Loucy (cell line): ENCODE measurements at regions not wholly inside any gene's neighbourhood (a gene's known extent, or its start where the extent isn't known, plus 50 kb on each side); places are given as distances from the start of the nearest gene placed in this dataset.

ENCODE experiments used
- H2AFZ ChIP-seq: fragments of 200-600 bp; sonication (generic); 2 replicates; pipeline ENCODE4 v1.6.0; 2016; ENCODE audit warnings: antibody characterized with exemption, mild to moderate bottlenecking, low read length, moderate library complexity
- H3F3A ChIP-seq: fragments of 200-600 bp; 2 replicates; pipeline ENCODE4 v1.6.0; 2016; ENCODE audit warnings: antibody characterized with exemption, low read depth, mild to moderate bottlenecking
- H3K27me3 ChIP-seq: fragments of 200-600 bp; sonication (generic); 2 replicates; pipeline ENCODE4 v1.6.1; 2014; ENCODE audit warnings: low read length, mild to moderate bottlenecking; ENCODE audit not compliant: insufficient read depth, poor library complexity, severe bottlenecking
- H3K36me3 ChIP-seq: fragments of 200-600 bp; sonication (generic); 2 replicates; pipeline ENCODE4 v1.6.1; 2016; ENCODE audit warnings: low read length; ENCODE audit not compliant: insufficient read depth
- H3K4me1 ChIP-seq: fragments of 200-600 bp; sonication (generic); 2 replicates; pipeline ENCODE4 v1.5.1; 2014; ENCODE audit warnings: low read length, mild to moderate bottlenecking; ENCODE audit not compliant: insufficient read depth, poor library complexity, severe bottlenecking
- H3K4me2 ChIP-seq: fragments of 200-600 bp; sonication (generic); 2 replicates; pipeline ENCODE4 v1.6.0; 2014; ENCODE audit warnings: antibody characterized with exemption, low read length, low read depth, mild to moderate bottlenecking; ENCODE audit not compliant: poor library complexity, severe bottlenecking
- H3K4me3 ChIP-seq: fragments of 200-600 bp; sonication (generic); 2 replicates; pipeline ENCODE4 v1.5.1; 2014; ENCODE audit warnings: low read length, mild to moderate bottlenecking, mixed read lengths; ENCODE audit not compliant: poor library complexity, severe bottlenecking
- H3K79me2 ChIP-seq: fragments of 200-600 bp; sonication (generic); 2 replicates; pipeline ENCODE4 v1.6.1; 2014; ENCODE audit warnings: low read length; ENCODE audit not compliant: insufficient read depth
- H3K9ac ChIP-seq: fragments of 200-600 bp; sonication (generic); 2 replicates; pipeline ENCODE4 v1.6.0; 2014; ENCODE audit warnings: mild to moderate bottlenecking, low read depth, low read length, moderate library complexity; ENCODE audit not compliant: poor library complexity, severe bottlenecking
- H3K9me2 ChIP-seq: fragments of 200-600 bp; sonication (generic); replicated peaks from 2 replicates; pipeline ENCODE4 v1.6.1; 2016; ENCODE audit warnings: low read depth, low read length, mixed read lengths
- H3K9me3 ChIP-seq: fragments of 200-600 bp; sonication (generic); 2 replicates; pipeline ENCODE4 v1.6.1; 2014; ENCODE audit warnings: mild to moderate bottlenecking, antibody characterized with exemption, low read length, low read depth; ENCODE audit not compliant: insufficient read depth
- H4K20me1 ChIP-seq: fragments of 200-600 bp; sonication (generic); 2 replicates; pipeline ENCODE4 v1.6.0; 2014; ENCODE audit warnings: antibody characterized with exemption, low read length, mild to moderate bottlenecking; ENCODE audit not compliant: insufficient read depth, poor library complexity, severe bottlenecking
- EZH2phosphoT487 ChIP-seq: fragments of 200-600 bp; IDR thresholded peaks from 2 replicates; pipeline ENCODE4 v1.6.1; 2018; ENCODE audit warnings: antibody characterized with exemption, mild to moderate bottlenecking, moderate library complexity, borderline replicate concordance
- TF ChIP-seq, protein P1 (sequence below): fragments of 200-600 bp; sonication (generic); conservative IDR thresholded peaks from 2 replicates; pipeline ENCODE4 v1.5.1; 2014; ENCODE audit warnings: mild to moderate bottlenecking, antibody characterized with exemption, low read length

- Histone ChIP-seq H3F3A (no peaks in the 10 kb centered on the region), H3K27me3 (no peaks in the 10 kb centered on the region), H3K9me2 (no peaks in the 10 kb centered on the region), H3K79me2 (no peaks in the 10 kb centered on the region), H3K9ac (no peak overlapping the region), H3K4me2 (no peak overlapping the region), H2AFZ (no peak overlapping the region), H3K4me1 (no peaks in the 10 kb centered on the region), H3K4me3 (no peak overlapping the region), H3K36me3 (no peaks in the 10 kb centered on the region), H3K9me3 (no peaks in the 10 kb centered on the region), H4K20me1 (no peaks in the 10 kb centered on the region)
- TF ChIP-seq, protein P1, sequence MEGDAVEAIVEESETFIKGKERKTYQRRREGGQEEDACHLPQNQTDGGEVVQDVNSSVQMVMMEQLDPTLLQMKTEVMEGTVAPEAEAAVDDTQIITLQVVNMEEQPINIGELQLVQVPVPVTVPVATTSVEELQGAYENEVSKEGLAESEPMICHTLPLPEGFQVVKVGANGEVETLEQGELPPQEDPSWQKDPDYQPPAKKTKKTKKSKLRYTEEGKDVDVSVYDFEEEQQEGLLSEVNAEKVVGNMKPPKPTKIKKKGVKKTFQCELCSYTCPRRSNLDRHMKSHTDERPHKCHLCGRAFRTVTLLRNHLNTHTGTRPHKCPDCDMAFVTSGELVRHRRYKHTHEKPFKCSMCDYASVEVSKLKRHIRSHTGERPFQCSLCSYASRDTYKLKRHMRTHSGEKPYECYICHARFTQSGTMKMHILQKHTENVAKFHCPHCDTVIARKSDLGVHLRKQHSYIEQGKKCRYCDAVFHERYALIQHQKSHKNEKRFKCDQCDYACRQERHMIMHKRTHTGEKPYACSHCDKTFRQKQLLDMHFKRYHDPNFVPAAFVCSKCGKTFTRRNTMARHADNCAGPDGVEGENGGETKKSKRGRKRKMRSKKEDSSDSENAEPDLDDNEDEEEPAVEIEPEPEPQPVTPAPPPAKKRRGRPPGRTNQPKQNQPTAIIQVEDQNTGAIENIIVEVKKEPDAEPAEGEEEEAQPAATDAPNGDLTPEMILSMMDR, result no peak
- TF ChIP-seq EZH2phosphoT487, result no peak
Observed at GRCh38 chr14:58785701-58786100, 147.9 kb downstream of the DACT1 start.

DNA sequence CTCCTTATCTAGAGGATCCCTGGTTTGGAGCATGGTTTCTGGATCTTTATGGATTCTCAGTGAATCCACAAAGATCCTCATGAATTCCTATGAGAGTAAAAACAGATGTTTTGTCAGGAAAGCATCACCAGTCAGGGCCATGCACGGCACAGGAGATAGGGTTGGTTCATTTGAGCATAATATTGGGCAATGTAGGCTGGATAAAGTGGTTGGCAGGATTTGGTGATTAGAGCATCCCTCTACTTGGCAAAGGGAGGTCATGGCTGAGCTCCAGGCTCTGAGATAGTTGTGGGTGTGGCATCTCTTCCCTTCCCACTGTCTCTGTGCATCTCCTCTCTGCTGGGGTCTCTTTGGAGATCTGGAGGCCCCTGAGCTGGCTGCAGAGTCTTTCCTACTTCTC lies 149.8 kb downstream of the DACT1 start:
- Histone ChIP-seq H3K9me3 (no peaks in the 10 kb centered on the region), H3F3A (no peaks in the 10 kb centered on the region), H3K9me2 (no peaks in the 10 kb centered on the region), H3K4me2 (no peak overlapping the region), H4K20me1 (no peaks in the 10 kb centered on the region), H3K36me3 (no peaks in the 10 kb centered on the region), H3K79me2 (no peaks in the 10 kb centered on the region), H2AFZ (no peak overlapping the region), H3K4me1 (no peaks in the 10 kb centered on the region), H3K27me3 (no peaks in the 10 kb centered on the region), H3K9ac (no peak overlapping the region), H3K4me3 (no peak overlapping the region)
- TF ChIP-seq, protein P1, result no peak
- no peak for TF ChIP-seq EZH2phosphoT487

GRCh38 chr14:58788655-58789503 lies 151.1 kb downstream of the DACT1 start:
- no peaks in the 10 kb centered on the region for H3F3A ChIP-seq
- no peak overlapping the region for H3K4me3 ChIP-seq
- H3K4me1 ChIP-seq, result no peaks in the 10 kb centered on the region
- no peaks in the 10 kb centered on the region for H3K79me2 ChIP-seq
- H3K9me3 ChIP-seq, result no peaks in the 10 kb centered on the region
- H3K9me2 ChIP-seq, result no peaks in the 10 kb centered on the region
- no peaks in the 10 kb centered on the region for H3K27me3 ChIP-seq
- no peaks in the 10 kb centered on the region for H4K20me1 ChIP-seq
- H3K4me2 ChIP-seq, result no peak overlapping the region
- TF ChIP-seq, protein P1, result no peak
- no peak for TF ChIP-seq EZH2phosphoT487
- no peak overlapping the region for H3K9ac ChIP-seq
- H2AFZ ChIP-seq, result no peak overlapping the region
- H3K36me3 ChIP-seq, result no peaks in the 10 kb centered on the region
